ENCODE measurements at regions not wholly inside any gene's neighbourhood (a gene's known extent, or its start where the extent isn't known, plus 50 kb on each side); places are given as distances from the start of the nearest gene placed in this dataset.

- H3K4me1 ChIP-seq = no peaks in the 10 kb centered on the region
- 62% methylated on average over 3 of the region's 3 CpGs for WGBS
- H3K36me3 ChIP-seq = no peaks in the 10 kb centered on the region
- TF ChIP-seq POLR2AphosphoS5 (IDR thresholded peaks at IDR 0.05) (no peak), EP300 (IDR thresholded peaks at IDR 0.05) (no peak)
- no peaks in the 10 kb centered on the region for H3K9me3 ChIP-seq
- H3K27me3 ChIP-seq = no peaks in the 10 kb centered on the region
- no peak overlapping the region for H3K27ac ChIP-seq
- DNase-seq (ENCODE audit: low spot score in 2 of 2) = no peak
- no peak overlapping the region for H3K4me3 ChIP-seq
Measured at GRCh38 chr9:10899509-10899908, 286.7 kb upstream of the PTPRD start.

GRCh38 chr9:10903969-10904368 is 291.2 kb upstream of the PTPRD start:
- Histone ChIP-seq H3K4me1 (no peaks in the 10 kb centered on the region), H3K9me3 (peaks cover 3% of the 10 kb centered on the region), H3K27me3 (no peaks in the 10 kb centered on the region), H3K36me3 (no peaks in the 10 kb centered on the region), H3K27ac (no peak overlapping the region), H3K4me3 (no peak overlapping the region)
- DNase-seq (ENCODE audit: low spot score in 2 of 2) = no peak
- TF ChIP-seq EP300 (IDR thresholded peaks at IDR 0.05) (no peak), POLR2AphosphoS5 (IDR thresholded peaks at IDR 0.05) (no peak), CTCF (IDR thresholded peaks at IDR 0.05) (no peak), POLR2A (IDR thresholded peaks at IDR 0.05) (no peak)
- 68% methylated on average over 1 of the region's 1 CpG for WGBS

GRCh38 chr9:10910779-10911178 is 298.0 kb upstream of the PTPRD start:
- TF ChIP-seq POLR2AphosphoS5 (IDR thresholded peaks at IDR 0.05) (no peak), CTCF (IDR thresholded peaks at IDR 0.05) (no peak), EP300 (IDR thresholded peaks at IDR 0.05) (no peak), POLR2A (IDR thresholded peaks at IDR 0.05) (no peak)
- H3K9me3 ChIP-seq = peaks cover 10% of the 10 kb centered on the region
- H3K4me1 ChIP-seq = no peaks in the 10 kb centered on the region
- DNase-seq (ENCODE audit: low spot score in 2 of 2) = no peak
- H3K27ac ChIP-seq = no peak overlapping the region
- no peaks in the 10 kb centered on the region for H3K36me3 ChIP-seq
- 93% methylated on average over 25 of the region's 25 CpGs for WGBS
- H3K27me3 ChIP-seq = no peaks in the 10 kb centered on the region
- H3K4me3 ChIP-seq = no peak overlapping the region

GRCh38 chr9:10911373-10911772 is 298.6 kb upstream of the PTPRD start:
- Histone ChIP-seq H3K27ac (no peak overlapping the region), H3K36me3 (no peaks in the 10 kb centered on the region), H3K4me1 (no peaks in the 10 kb centered on the region), H3K9me3 (peaks cover 10% of the 10 kb centered on the region), H3K4me3 (no peak overlapping the region), H3K27me3 (no peaks in the 10 kb centered on the region)
- TF ChIP-seq POLR2AphosphoS5 (IDR thresholded peaks at IDR 0.05) = no peak
- no peak for TF ChIP-seq POLR2A (IDR thresholded peaks at IDR 0.05)
- no peak for TF ChIP-seq EP300 (IDR thresholded peaks at IDR 0.05)
- TF ChIP-seq CTCF (IDR thresholded peaks at IDR 0.05) = no peak
- DNase-seq (ENCODE audit: low spot score in 2 of 2) = no peak
- 85% methylated on average over 6 of the region's 6 CpGs for WGBS

GRCh38 chr9:10917001-10917400 is 304.2 kb upstream of the PTPRD start:
- no peaks in the 10 kb centered on the region for H3K9me3 ChIP-seq
- H3K36me3 ChIP-seq = no peaks in the 10 kb centered on the region
- no peak overlapping the region for H3K4me3 ChIP-seq
- no peak overlapping the region for H3K27ac ChIP-seq
- DNase-seq (ENCODE audit: low spot score in 2 of 2) = no peak
- 79% methylated on average over 2 of the region's 2 CpGs for WGBS
- H3K27me3 ChIP-seq = no peaks in the 10 kb centered on the region
- TF ChIP-seq CTCF (IDR thresholded peaks at IDR 0.05) (no peak), POLR2AphosphoS5 (IDR thresholded peaks at IDR 0.05) (no peak), POLR2A (IDR thresholded peaks at IDR 0.05) (no peak), EP300 (IDR thresholded peaks at IDR 0.05) (no peak)
- no peaks in the 10 kb centered on the region for H3K4me1 ChIP-seq

- no peak for DNase-seq (ENCODE audit: low spot score in 2 of 2)
- Histone ChIP-seq H3K4me3 (no peak overlapping the region), H3K9me3 (no peaks in the 10 kb centered on the region), H3K36me3 (no peaks in the 10 kb centered on the region), H3K4me1 (no peaks in the 10 kb centered on the region), H3K27ac (no peak overlapping the region), H3K27me3 (no peaks in the 10 kb centered on the region)
- WGBS = 10% methylated on average over 2 of the region's 2 CpGs
- TF ChIP-seq POLR2AphosphoS5 (IDR thresholded peaks at IDR 0.05) (no peak), EP300 (IDR thresholded peaks at IDR 0.05) (no peak), CTCF (IDR thresholded peaks at IDR 0.05) (no peak), POLR2A (IDR thresholded peaks at IDR 0.05) (no peak)
Measured at GRCh38 chr9:10921671-10922070, 308.9 kb upstream of the PTPRD start.

Data from suprapubic skin (tissue), 4 donors.